Gastroesophageal sphincter (tissue), 4 donors: ENCODE measurements at regions not wholly inside any gene's neighbourhood (a gene's known extent, or its start where the extent isn't known, plus 50 kb on each side); places are given as distances from the start of the nearest gene placed in this dataset.

Source experiments
- ATAC-seq: fragments of 150-250 bp; one replicate; pipeline ENCODE4 v1.9.1; 2016; ENCODE audit warnings: mild to moderate bottlenecking, moderate library complexity
- H3K27ac ChIP-seq, 4 donors: fragments of 200-600 bp; sonication (generic) in 3 of 4; 1 replicate in 3 of 4; 2 replicates in 1 of 4; pipeline ENCODE4 v1.5.1; 2016 to 2019
- H3K27me3 ChIP-seq: fragments of 200-600 bp; sonication (generic); one replicate; pipeline ENCODE4 v1.5.1; 2019
- H3K36me3 ChIP-seq, 2 donors: fragments of 200-600 bp; sonication (generic); one replicate each; pipeline ENCODE4 v1.5.1; 2019; ENCODE audit warnings: control low read depth in 1 of 2
- H3K4me1 ChIP-seq, 3 donors: fragments of 200-600 bp; sonication (generic); 1 replicate in 2 of 3; 2 replicates in 1 of 3; pipeline ENCODE4 v1.5.1; 2016 to 2019; ENCODE audit warnings: control low read depth in 2 of 3
- H3K4me3 ChIP-seq, 2 donors: fragments of 200-600 bp; sonication (generic); one replicate each; pipeline ENCODE4 v1.5.1; 2019; ENCODE audit warnings: mild to moderate bottlenecking in 1 of 2, moderate library complexity in 1 of 2
- H3K9me3 ChIP-seq, 3 donors: fragments of 200-600 bp; sonication (generic); one replicate each; pipeline ENCODE4 v1.5.1; 2017 to 2019; ENCODE audit warnings: control low read depth in 2 of 3
- CTCF ChIP-seq, 4 experiments: fragments of 200-600 bp in 2 of 4; fragments of 450-650 bp in 2 of 4; sonication (generic) in 1 of 4; IDR thresholded peaks; one replicate each; pipeline ENCODE4 v1.5.1; 2017 to 2019; ENCODE audit warnings: antibody characterized with exemption in 4 of 4, mild to moderate bottlenecking in 2 of 4, moderate library complexity in 2 of 4
- EP300 ChIP-seq: sonication (generic); formaldehyde crosslinking; IDR thresholded peaks from one replicate; pipeline ENCODE4 v1.6.1; 2017; ENCODE audit warnings: antibody characterized with exemption, mild to moderate bottlenecking
- POLR2A ChIP-seq, 2 donors: fragments of 450-650 bp; IDR thresholded peaks; one replicate each; pipeline ENCODE4 v1.6.1; 2017; ENCODE audit warnings: antibody characterized with exemption in 2 of 2, mild to moderate bottlenecking in 2 of 2, moderate library complexity in 1 of 2
- POLR2AphosphoS5 ChIP-seq: sonication (generic); formaldehyde crosslinking; IDR thresholded peaks from one replicate; pipeline ENCODE4 v1.6.1; 2017; ENCODE audit warnings: antibody characterized with exemption
- WGBS, 2 donors: methylation state at CpG; one replicate each; pipeline ENCODE4 v1.1.5; 2018; ENCODE audit warnings: low coverage in 1 of 2; 5-methylcytosine and 5-hydroxymethylcytosine counted together
- small RNA-seq, 4 donors: library from RNA; depleted of rRNA; stranded (forward); fragments of <200 nt; gene quantifications; one replicate each; pipeline ENCODE3, GENCODE V24; 2016

- Histone ChIP-seq H3K4me3 (no peak overlapping the region), H3K27me3 (no peaks in the 10 kb centered on the region), H3K9me3 (no peaks in the 10 kb centered on the region), H3K27ac (no peak overlapping the region), H3K4me1 (peaks cover 0 to 9% (median 0%) of the 10 kb centered on the region in 3 donors), H3K36me3 (no peaks in the 10 kb centered on the region)
- ATAC-seq = no peak
- TF ChIP-seq EP300 = no peak
- no peak for TF ChIP-seq CTCF (IDR thresholded peaks at IDR 0.05)
- no peak for TF ChIP-seq POLR2A (IDR thresholded peaks at IDR 0.05)
- no peak for TF ChIP-seq POLR2AphosphoS5
- 92 to 96% methylated on average over 4 to 6 of the region's 6 CpGs for WGBS, 2 donors
Observed at GRCh38 chr10:10960534-10960933, 57.1 kb upstream of the CELF2 start.

- no peaks in the 10 kb centered on the region for H3K9me3 ChIP-seq
- H3K36me3 ChIP-seq = no peaks in the 10 kb centered on the region
- H3K27ac ChIP-seq = no peak overlapping the region
- ATAC-seq = no peak
- TF ChIP-seq POLR2AphosphoS5 (no peak), EP300 (no peak), POLR2A (IDR thresholded peaks at IDR 0.05) (no peak), CTCF (IDR thresholded peaks at IDR 0.05) (no peak)
- H3K27me3 ChIP-seq = no peaks in the 10 kb centered on the region
- peaks cover 0 to 5% (median 0%) of the 10 kb centered on the region in 3 donors for H3K4me1 ChIP-seq
- WGBS, 2 donors = 88 to 90% methylated on average over 1 of the region's 1 CpG
- no peak overlapping the region for H3K4me3 ChIP-seq
Observed at GRCh38 chr10:10961072-10961471, 56.6 kb upstream of the CELF2 start.

GRCh38 chr10:10967029-10967428 lies 50.6 kb upstream of the CELF2 start:
- no peak overlapping the region for H3K4me3 ChIP-seq
- H3K27ac ChIP-seq = no peak overlapping the region
- no peaks in the 10 kb centered on the region for H3K9me3 ChIP-seq
- ATAC-seq = no peak
- TF ChIP-seq POLR2AphosphoS5 = no peak
- TF ChIP-seq CTCF (IDR thresholded peaks at IDR 0.05) = no peak
- no peak for TF ChIP-seq POLR2A (IDR thresholded peaks at IDR 0.05)
- no peak for TF ChIP-seq EP300
- no peaks in the 10 kb centered on the region for H3K27me3 ChIP-seq
- peaks cover 0 to 9% (median 3%) of the 10 kb centered on the region in 3 donors for H3K4me1 ChIP-seq
- WGBS, 2 donors = 85 to 90% methylated on average over 10 of the region's 10 CpGs
- no peaks in the 10 kb centered on the region for H3K36me3 ChIP-seq

GRCh38 chr10:10967581-10968256 lies 50.0 kb upstream of the CELF2 start:
- no peak for ATAC-seq

More at GRCh38 chr10:10967581-10968256, 50.0 kb upstream of the CELF2 start:
- H3K27ac ChIP-seq = no peak overlapping the region
- peaks cover 0 to 9% (median 3%) of the 10 kb centered on the region in 3 donors for H3K4me1 ChIP-seq
- no peaks in the 10 kb centered on the region for H3K27me3 ChIP-seq
- no peaks in the 10 kb centered on the region for H3K9me3 ChIP-seq
- H3K36me3 ChIP-seq = no peaks in the 10 kb centered on the region
- H3K4me3 ChIP-seq = no peak overlapping the region
- TF ChIP-seq POLR2AphosphoS5 = no peak
- no peak for TF ChIP-seq EP300
- TF ChIP-seq POLR2A (IDR thresholded peaks at IDR 0.05) = no peak
- no peak for TF ChIP-seq CTCF (IDR thresholded peaks at IDR 0.05)
- WGBS, 2 donors = 53 to 77% methylated on average over 2 to 6 of the region's 8 CpGs

Small RNA genes lying in the stretch of these regions (small RNA-seq; reads per million reads assigned to genes)
- gene AC025946.2 (0 reads per million in 4 donors), gene AL355333.1 (0 reads per million in 4 donors), gene CUX2P1 (0 reads per million in 4 donors), gene RF00019 (0 reads per million in 4 donors), gene RNA5SP299 (0 to 0.12 (median 0) reads per million in 4 donors)
